HG02840 (cell line): ENCODE measurements at regions not wholly inside any gene's neighbourhood (a gene's known extent, or its start where the extent isn't known, plus 50 kb on each side); places are given as distances from the start of the nearest gene placed in this dataset.

Experiments used
- ATAC-seq: cut with Tn5 transposase; IDR thresholded peaks from one replicate; pipeline ENCODE4 v1.9.1; 2021; ENCODE audit warnings: mild to moderate bottlenecking, moderate library complexity, moderate number of reproducible peaks; ENCODE audit not compliant: unreplicated experiment, low FRiP score

DNA sequence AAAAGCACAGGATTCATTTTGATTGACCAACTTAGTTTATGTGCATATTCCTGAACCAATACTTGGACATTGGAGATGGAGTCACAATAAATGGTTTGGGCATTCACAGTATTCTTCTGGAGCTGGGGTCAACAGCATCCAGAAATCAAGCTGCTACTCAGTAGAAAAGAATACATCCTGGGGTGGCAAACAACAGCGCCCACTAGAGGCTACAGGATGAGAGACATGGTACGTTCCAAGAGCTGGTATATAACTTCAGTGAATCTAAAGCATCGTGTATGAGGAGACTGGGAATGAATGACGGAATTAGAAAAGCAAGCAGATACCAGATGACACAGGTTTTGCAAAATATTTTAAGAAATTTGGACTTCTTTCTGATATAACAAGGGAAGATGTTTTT lies 142.9 kb upstream of the FIGN start:
- ATAC-seq: no peak

DNA sequence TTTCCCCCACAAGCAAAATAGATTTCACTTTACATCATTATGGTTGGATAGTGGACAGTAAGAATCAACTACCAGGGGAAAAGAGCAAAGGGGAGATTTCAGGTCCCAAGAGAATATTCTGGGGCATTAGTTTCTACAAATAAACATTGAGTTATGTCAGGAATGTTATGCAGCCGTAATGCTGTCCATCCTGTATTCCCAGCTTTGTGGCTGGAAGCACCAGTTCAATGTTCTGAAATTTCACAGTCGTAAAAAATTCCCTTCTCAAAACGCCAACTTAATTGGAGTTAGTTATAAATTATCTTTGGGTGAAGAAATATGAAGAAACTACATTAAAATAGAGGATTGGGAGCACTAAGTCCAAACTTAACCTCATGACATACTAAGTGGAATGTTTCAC lies 141.5 kb upstream of the FIGN start:
- no peak for ATAC-seq

DNA sequence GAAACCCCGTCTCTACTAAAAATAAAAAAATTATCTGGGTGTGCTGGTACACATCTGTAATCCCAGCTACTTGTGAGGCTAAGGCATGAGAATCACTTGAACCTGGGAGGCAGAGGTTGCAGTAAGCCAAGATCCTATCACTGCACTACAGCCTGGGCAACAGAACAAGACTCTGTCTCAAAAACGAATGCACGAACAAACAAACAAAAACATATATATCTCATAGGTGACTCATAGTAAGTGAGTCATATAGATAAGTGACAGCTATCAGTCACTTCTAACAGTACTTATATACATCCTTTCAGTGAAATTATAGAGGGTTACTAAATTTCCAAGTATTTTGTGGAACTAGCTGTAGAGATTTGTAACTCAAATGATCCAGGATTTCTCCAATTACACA lies 127.3 kb upstream of the FIGN start:
- no peak for ATAC-seq

DNA sequence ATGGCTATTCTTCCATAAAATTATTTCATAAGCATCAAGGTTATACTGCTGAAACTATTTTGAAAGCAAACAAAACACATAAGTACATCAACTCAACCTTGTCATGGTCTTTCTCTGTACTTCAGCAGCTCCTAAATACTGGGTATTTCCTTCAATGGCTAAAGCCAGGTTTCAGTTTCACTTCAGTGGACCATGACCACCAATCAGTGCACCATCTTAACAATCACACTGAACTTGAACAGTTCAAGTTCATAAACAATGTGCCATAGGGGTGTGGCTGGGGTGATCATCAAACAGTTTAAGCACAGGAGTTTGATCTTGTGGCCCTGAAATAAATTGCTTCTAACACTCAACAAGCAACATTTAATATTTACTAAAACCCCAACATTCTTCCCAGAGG lies 124.1 kb upstream of the FIGN start:
- ATAC-seq: no peak

DNA sequence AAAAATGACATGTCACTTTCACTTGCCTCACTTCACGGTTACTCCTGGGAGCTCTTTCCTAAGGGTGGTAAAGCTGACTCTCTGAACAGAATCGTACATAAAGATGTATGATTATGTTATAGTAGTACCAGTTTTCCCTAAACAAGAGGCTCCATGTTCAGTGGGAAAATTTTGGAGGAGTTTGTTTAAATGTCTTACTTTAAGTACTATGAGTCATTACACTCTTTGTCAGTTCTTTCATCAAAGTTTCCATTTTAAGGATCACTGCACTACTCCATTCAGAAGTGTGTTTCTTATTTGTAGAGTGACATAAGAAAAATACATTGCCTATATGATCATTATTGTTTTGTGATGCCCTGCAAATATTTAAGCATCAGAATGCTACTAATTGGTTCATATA lies 121.1 kb upstream of the FIGN start:
- ATAC-seq: no peak

DNA sequence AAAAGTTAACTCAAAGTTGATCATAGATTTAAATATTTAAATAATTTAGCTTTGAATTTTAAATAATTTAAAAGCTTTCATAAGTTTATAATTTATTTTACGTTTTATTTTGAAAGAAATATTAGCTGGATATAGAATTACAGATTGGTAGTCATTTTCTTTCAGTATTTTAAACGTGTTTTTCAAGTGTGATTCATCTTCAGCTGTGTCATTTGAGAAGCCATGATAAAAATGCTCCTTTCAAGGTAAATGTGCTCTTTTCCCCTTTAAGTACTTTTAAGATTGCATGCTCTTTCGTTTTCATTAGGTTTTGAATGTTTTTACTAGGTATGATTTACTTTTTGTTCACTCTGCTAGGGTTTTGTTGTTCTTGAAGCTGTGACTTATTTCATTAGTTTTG lies 116.8 kb upstream of the FIGN start:
- ATAC-seq: no peak

DNA sequence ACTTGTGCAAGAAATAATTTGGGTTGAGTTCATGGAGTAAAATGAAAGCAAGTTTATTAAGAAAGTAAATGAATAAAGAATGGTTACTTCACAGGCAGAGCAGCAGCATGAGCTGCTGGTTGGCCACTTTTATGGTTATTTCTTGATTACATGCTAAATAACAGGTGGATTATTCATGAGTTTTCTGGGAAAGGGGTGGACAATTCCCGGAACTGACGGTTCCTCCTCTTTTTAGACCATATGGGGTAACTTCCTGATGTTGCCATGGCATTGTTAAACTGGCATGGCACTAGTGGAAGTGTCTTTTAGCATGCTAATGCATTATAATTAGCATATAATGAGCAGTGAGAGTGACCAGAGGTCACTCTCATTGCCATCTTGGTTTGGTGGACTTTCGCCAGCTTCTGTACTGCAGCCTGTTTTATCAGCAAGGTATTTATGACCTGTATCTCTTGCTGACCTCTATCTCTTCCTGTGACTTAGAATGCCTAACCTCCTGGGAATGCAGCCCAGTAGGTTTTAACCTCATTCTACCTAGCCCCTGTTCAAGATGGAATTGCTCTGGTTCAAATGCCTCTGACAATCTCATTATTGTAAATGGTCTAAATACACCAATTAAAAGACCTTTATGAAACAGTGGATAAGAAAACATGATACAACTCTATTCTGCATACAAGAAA lies 114.1 kb upstream of the FIGN start:
- ATAC-seq: no peak

DNA sequence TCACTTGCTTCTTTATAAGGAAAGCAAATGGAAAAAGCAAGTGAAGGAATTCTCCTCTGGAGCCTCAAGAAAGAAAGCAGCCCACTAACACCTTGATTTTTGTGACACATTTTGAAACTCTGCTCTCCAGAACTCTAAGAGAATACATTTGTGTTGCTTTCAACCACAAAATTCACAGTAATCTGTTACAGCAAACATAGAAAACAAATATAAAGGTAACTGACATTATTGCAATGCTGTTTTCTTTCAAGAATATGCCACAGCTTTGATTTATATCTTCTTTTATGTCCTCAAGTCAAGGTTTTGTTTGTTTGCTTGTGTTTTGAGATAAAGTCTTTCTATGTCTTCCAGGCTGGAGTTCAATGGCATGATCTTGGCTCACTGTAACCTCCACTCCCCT lies 103.1 kb upstream of the FIGN start:
- no peak for ATAC-seq

DNA sequence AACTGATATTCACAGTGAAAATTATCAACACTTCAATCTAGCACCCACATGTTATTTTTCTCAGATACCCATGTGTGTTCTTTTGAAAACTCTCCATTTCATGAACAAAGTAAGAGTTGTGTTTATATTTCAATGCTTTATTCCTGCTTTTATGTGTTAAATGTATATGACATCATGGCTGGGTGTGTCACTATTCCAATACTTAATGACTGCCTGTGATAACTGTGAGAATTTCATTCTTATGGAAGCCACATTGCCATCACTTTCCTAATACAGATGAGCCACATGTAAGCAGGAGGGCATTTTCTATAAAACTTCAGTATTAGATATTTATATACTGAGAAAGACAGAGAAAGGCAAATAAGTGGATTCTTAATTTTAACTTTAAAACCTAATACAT lies 100.4 kb upstream of the FIGN start:
- no peak for ATAC-seq

DNA sequence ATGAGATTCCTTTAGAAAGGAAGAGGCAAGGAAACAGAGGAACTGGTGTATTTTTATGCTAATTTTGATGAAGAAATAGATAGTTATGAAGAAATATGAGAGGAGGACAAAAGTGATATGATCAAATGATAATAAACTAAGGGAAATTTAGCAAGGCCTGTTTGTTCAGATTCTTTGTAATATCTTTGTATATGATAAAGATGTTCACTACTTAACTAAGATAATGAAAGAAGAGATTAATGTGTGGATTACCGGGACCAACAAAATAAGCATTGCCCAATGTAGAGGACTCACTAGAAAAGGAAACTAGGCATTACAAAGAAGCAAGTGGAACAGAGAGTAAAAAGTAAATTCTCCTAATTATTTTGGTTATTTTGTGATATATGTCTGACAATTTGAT lies 99.0 kb upstream of the FIGN start:
- ATAC-seq: no peak

DNA sequence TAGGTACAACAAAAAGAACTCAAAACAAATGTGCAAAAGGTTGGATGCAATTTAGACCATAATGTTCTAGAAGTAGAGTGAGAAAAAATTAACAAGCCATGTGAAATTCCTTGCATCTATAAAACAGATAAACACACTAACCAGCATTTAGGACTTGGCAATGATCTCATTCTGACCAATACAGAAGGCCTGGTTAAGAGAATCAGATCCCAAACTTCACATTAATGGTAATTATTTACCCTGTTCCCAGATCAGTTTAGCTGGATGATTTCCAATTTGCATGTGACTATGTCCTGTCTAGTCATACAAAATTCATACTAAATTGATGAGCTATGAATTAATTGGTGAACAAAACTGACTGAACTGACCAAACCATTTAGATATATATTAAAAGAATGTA lies 98.4 kb upstream of the FIGN start:
- no peak for ATAC-seq

DNA sequence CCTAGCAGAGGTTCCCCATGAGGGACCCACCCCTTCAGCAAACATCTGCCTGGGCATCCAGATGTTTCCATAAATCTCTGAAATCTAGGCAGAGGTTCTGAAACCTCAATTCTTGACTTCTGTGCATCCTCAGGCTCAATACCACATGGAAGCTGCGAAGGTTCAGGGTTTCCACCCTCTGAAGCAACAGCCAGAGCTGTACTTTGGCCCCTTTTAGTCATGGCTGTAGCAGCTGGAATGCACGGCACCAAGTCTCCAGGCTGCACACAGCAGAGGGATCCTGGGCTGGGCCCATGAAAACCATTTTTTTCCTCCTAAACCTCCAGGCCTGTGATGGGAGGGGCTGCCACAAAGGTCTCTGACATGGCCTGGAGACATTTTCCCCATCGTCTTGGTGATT lies 93.0 kb upstream of the FIGN start:
- no peak for ATAC-seq

DNA sequence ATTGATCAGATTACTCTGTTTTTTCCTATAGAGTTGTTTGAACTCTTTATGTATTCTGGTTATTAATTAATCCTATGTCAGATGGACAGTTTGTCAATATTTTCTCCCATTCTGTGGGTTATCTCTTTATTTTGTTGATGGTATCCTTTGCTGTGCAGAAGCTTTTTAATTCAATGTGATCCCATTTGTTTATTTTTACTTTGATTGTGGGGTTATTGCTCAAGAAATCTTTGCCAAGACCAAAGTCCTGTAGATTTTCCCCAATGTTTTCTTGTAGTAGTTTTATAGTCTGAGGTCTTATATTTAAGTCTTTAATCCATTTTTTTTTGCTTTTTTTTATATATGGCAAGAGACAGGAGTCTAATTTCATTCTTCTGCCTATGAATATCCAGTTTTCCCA lies 86.2 kb upstream of the FIGN start:
- ATAC-seq: no peak

DNA sequence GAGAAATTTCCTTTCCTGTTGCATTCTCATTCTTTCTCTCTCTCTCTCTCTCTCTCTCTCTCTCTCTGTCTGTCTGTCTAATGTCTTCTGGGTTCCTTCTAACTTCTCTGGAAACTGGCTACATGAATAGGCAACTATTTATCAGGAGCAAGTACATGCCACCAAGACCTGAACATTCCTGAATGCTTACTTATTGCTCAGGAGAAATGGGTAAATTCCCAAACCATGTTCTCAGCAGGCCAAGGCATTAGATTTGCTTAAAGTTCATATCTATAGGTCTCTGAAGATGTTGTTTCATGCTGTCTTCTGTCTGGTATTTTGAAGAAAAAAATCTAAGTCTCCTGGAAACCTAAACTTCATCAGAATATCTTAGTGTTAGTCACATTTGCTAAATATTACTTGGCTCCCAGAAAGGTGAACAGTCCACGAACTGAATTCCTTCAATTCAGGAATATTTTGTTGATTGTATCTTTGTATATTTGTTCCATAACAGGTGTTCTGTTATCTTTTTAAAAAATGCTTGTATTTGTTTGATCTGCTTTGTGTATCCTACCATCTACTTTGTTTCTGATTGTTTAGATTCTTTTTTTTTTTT lies 77.2 kb upstream of the FIGN start:
- no peak for ATAC-seq

DNA sequence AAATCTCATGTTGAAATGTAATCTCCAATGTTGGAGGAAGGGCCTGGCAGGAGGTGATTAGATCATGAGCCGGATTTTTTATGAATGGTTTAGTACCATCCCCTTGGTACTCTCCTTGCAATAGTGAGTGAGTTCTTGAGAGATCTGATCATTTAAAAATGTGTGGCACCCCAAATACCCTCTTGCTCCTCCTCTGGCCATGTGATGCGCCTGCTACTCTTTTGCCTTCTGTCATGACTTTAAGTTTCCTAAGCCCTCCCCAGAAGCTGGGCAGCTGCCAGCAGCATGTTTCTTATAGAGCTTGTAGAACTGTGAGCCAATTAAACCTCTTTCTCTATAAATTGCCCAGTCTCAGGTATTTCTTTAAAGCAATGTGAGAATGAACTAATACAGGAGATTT lies 72.6 kb upstream of the FIGN start:
- no peak for ATAC-seq

DNA sequence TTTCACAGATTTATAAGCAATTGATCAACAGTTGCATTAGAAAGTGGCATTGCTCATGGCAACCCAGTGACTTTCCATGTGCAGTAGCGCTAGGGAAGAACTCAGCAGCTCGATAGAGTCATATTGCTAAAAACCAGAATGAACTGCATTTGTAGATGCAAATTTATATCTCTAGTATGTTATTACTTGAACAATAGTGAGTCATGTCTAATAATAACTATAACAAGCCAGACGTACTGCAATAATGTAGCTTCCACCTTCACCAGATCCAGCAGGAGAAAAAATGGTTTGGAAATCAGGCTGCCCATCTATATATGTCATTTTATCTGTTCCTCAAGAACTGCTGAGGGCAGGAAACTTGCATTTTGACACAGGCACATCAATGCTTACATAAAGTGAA lies 66.5 kb upstream of the FIGN start:
- no peak for ATAC-seq

DNA sequence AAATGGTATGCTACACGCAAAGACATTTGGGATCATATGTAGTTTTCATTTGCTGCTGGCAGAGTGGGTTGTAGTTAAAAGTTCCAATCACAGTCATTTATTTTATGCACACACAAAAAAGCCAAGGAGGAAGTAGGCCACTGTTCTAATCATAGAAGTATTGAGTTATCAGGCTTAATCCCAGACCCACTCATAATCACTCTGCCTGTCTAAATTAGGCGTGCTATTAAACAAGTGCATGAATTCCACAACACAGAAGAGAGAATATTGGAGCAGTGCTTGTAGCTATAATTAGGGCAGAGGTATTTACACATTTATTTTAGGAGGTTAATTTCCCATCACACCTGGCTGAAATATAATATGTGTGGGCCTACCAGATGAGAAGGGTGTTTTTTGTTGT lies 65.7 kb upstream of the FIGN start:
- ATAC-seq: no peak

DNA sequence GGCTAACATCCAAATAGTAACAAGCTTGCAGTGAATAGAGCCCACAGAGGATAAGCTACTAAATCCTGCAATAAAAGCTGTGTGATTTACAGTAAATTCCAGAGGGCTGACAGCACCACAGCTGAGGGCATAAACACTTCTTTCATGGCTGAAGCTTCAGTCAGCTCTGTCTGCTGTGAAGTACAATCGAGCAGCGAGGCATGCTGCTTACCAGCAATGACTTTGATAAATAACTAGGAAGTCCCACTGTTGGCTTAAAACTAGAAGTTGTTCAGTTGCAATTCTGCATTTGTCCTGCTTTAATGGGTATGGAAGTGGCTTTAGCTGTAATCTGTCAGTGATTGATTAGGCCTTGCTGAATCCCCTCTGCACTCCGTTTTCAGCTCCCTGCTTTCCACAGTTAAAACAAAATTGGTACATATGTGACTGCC lies 65.2 kb upstream of the FIGN start:
- no peak for ATAC-seq

DNA sequence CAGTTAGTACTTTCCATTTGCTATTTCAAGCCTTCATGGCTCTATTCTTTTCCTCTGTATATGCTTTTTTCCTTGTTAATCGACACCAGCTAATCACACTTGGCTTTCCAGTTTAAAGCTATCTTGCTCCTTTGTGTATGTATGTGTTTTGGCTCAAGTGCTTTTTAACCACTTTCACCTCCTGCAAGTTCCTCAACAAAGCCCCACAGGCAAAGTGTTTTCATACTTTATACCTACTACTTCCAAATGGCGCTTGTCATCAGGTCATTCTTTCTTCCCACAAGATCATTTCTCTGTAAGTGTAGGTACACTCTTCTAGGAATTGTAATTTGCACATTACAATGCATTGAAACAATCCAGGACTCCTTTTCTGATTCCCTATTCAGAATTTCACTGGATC lies 64.0 kb upstream of the FIGN start:
- ATAC-seq: no peak

DNA sequence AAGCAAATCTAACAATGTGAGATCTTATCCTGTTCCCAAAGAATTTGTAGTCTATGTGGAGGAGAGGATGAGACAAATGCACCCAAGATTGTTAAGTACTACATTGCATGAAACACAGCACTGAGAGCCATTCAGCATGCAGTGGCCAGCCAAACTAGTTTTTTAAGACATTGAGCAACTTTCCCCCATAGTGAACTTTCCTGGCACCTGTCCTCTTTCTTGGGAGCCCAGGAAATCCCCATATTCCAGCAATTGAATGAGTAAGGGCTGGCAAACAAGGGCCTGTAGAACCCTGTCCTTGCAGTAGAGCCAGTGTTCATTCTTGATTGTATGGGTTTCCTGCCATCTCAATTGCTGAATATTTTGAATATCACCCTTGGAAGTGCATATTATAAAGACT lies 58.8 kb upstream of the FIGN start:
- no peak for ATAC-seq
